ENCODE measurements at regions not wholly inside any gene's neighbourhood (a gene's known extent, or its start where the extent isn't known, plus 50 kb on each side); places are given as distances from the start of the nearest gene placed in this dataset.
"Not testable (repeated sequence)": the region's sequence is repeated elsewhere in the genome, so short reads cannot be mapped to it uniquely, and the experiment has no call there.

DNA sequence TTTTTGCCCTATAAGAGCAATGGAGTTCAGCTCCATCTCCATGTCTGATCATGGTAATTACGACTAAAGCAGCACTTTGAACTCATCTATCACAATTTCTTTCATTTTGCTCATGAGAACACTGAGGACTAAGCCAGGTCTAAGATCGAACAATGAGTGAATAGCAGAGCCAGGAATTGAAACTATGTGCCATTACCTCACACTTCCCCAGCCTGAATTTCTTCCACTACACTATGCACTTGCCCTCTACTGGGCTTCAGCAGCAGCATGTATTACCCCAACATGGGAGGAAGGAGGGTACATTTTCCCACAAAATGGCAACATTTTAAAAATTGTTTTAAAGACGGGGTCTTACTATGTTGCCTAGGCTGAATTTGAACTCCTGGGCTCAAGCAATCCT is 274.7 kb upstream of the FGF13 start:
- H3K27ac ChIP-seq (ENCODE audit: low read length): no peak overlapping the region
- H3K4me1 ChIP-seq (ENCODE audit: control insufficient read depth in 1 of 2, insufficient read depth in 2 of 2, low read length in 2 of 2): no peaks in the 10 kb centered on the region
- H3K9me3 ChIP-seq (ENCODE audit: control insufficient read depth in 1 of 2, low read length in 2 of 2): no peaks in the 10 kb centered on the region
- no peak overlapping the region for H3K4me3 ChIP-seq (ENCODE audit: low read depth in 1 of 2, low read length in 2 of 2)
- H3K36me3 ChIP-seq (ENCODE audit: control insufficient read depth in 1 of 2, insufficient read depth in 2 of 2, low read length in 2 of 2): no peaks in the 10 kb centered on the region
- H3K27me3 ChIP-seq (ENCODE audit: low read depth, low read length): no peaks in the 10 kb centered on the region

DNA sequence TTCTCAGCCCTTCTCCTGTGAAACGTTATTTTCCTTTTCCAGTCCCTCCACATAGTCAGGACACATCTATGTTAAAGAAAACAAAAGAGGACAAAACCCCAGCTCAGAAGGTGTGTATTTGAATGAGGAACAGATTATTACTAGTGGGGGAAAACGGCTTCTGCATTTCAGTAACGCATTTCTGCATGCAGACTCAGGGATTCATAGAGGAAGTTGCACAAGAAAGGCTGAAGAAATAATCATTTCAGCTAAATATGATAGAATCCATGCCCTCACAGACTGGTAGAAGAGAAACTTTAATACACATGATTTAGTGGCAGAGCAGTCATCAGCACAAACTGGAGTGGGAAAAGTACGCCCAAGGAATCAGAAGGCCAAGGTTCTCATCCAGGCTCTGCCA is 270.8 kb upstream of the FGF13 start:
- no peaks in the 10 kb centered on the region for H3K36me3 ChIP-seq (ENCODE audit: control insufficient read depth in 1 of 2, insufficient read depth in 2 of 2, low read length in 2 of 2)
- no peaks in the 10 kb centered on the region for H3K4me1 ChIP-seq (ENCODE audit: control insufficient read depth in 1 of 2, insufficient read depth in 2 of 2, low read length in 2 of 2)
- H3K9me3 ChIP-seq (ENCODE audit: control insufficient read depth in 1 of 2, low read length in 2 of 2): no peaks in the 10 kb centered on the region
- no peak overlapping the region for H3K27ac ChIP-seq (ENCODE audit: low read length)
- H3K27me3 ChIP-seq (ENCODE audit: low read depth, low read length): no peaks in the 10 kb centered on the region
- H3K4me3 ChIP-seq (ENCODE audit: low read depth in 1 of 2, low read length in 2 of 2): no peak overlapping the region

DNA sequence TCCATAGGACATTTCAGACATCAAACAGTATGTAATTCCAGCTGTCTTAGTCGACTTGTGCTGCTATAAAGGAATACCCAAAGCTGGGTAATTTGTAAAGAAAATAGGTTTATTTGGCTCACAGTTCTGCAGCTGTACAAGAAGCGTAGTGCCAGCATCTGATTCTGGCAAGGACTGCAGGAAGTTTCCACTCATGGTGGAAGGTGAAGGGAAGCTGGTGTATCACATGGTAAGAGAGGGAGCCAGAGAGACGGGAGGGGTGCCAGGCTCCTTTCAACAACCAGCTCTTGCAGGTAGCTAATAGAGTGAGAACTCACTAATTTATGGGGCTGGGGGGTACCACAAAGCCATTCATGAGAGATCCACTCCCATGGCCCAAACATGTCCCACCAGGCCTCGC is 253.0 kb upstream of the FGF13 start:
- no peak overlapping the region for H3K4me3 ChIP-seq (ENCODE audit: low read depth in 1 of 2, low read length in 2 of 2)
- H3K4me1 ChIP-seq (ENCODE audit: control insufficient read depth in 1 of 2, insufficient read depth in 2 of 2, low read length in 2 of 2): no peaks in the 10 kb centered on the region
- no peak overlapping the region for H3K27ac ChIP-seq (ENCODE audit: low read length)
- H3K36me3 ChIP-seq (ENCODE audit: control insufficient read depth in 1 of 2, insufficient read depth in 2 of 2, low read length in 2 of 2): no peaks in the 10 kb centered on the region
- no peaks in the 10 kb centered on the region for H3K9me3 ChIP-seq (ENCODE audit: control insufficient read depth in 1 of 2, low read length in 2 of 2)
- H3K27me3 ChIP-seq (ENCODE audit: low read depth, low read length): no peaks in the 10 kb centered on the region

DNA sequence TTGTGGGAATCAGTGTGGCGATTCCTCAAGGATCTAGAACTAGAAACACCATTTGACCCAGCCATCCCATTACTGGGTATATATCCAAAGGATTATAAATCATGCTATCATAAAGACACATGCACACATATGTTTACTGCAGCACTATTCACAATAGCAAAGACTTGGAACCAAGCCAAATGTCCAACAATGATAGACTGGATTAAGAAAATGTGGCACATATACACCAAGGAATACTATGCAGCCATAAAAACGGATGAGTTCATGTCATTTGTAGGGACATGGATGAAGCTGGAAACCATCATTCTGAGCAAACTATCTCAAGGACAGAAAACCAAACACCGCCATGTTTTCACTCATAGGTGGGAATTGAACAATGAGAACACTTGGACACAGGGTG is 250.9 kb upstream of the FGF13 start:
- H3K4me1 ChIP-seq (ENCODE audit: control insufficient read depth in 1 of 2, insufficient read depth in 2 of 2, low read length in 2 of 2); H3K9me3 ChIP-seq (ENCODE audit: control insufficient read depth in 1 of 2, low read length in 2 of 2): not testable (repeated sequence)

DNA sequence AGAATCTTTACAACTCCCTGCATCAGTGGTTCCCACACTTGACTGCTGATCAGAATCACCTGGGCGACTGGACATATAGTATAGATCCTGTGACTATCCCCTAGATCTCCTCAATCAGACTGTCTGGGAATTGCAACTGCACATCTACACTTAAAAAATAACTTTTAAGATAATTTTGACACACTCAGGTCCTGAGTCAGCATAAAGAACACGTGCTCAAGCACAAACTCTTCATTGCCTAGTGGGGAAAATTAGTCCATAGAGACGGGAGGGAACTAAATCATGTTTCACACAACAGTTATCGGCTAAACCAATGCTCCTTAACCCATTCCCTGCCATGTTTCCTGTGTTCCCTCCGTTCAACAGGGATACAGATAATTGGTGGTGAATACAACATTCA is 243.5 kb upstream of the FGF13 start:
- Histone ChIP-seq H3K4me1 (ENCODE audit: control insufficient read depth in 1 of 2, insufficient read depth in 2 of 2, low read length in 2 of 2) (no peaks in the 10 kb centered on the region), H3K9me3 (ENCODE audit: control insufficient read depth in 1 of 2, low read length in 2 of 2) (no peaks in the 10 kb centered on the region), H3K27me3 (ENCODE audit: low read depth, low read length) (no peaks in the 10 kb centered on the region), H3K27ac (ENCODE audit: low read length) (no peak overlapping the region), H3K36me3 (ENCODE audit: control insufficient read depth in 1 of 2, insufficient read depth in 2 of 2, low read length in 2 of 2) (no peaks in the 10 kb centered on the region), H3K4me3 (ENCODE audit: low read depth in 1 of 2, low read length in 2 of 2) (no peak overlapping the region)

More for the DNA sequence above, 250.9 kb upstream of the FGF13 start:
- not testable (repeated sequence) for H3K4me3 ChIP-seq (ENCODE audit: low read depth in 1 of 2, low read length in 2 of 2); H3K27me3 ChIP-seq (ENCODE audit: low read depth, low read length); H3K36me3 ChIP-seq (ENCODE audit: control insufficient read depth in 1 of 2, insufficient read depth in 2 of 2, low read length in 2 of 2); H3K27ac ChIP-seq (ENCODE audit: low read length)

DNA sequence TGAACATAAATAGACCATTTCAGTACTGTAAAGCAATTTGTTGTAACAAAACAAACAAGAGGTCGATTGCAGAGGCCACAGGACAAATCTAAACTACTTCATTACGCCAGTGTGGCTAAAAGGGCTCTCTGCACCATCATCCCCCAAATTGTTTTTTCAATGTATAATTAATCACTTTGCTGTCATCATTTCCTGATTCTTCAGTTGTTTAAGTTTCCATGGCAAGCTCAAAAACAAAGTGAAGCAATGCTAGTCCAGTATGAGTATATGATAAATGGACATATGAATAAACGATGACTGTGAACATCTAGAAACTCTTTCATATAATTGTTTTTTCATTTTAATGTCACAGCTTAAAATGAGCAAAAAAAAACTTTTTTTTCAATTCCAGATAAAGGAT is 235.4 kb upstream of the FGF13 start:
- Histone ChIP-seq H3K9me3 (ENCODE audit: control insufficient read depth in 1 of 2, low read length in 2 of 2) (no peaks in the 10 kb centered on the region), H3K27ac (ENCODE audit: low read length) (no peak overlapping the region), H3K4me3 (ENCODE audit: low read depth in 1 of 2, low read length in 2 of 2) (no peak overlapping the region), H3K4me1 (ENCODE audit: control insufficient read depth in 1 of 2, insufficient read depth in 2 of 2, low read length in 2 of 2) (no peaks in the 10 kb centered on the region), H3K36me3 (ENCODE audit: control insufficient read depth in 1 of 2, insufficient read depth in 2 of 2, low read length in 2 of 2) (no peaks in the 10 kb centered on the region), H3K27me3 (ENCODE audit: low read depth, low read length) (no peaks in the 10 kb centered on the region)

DNA sequence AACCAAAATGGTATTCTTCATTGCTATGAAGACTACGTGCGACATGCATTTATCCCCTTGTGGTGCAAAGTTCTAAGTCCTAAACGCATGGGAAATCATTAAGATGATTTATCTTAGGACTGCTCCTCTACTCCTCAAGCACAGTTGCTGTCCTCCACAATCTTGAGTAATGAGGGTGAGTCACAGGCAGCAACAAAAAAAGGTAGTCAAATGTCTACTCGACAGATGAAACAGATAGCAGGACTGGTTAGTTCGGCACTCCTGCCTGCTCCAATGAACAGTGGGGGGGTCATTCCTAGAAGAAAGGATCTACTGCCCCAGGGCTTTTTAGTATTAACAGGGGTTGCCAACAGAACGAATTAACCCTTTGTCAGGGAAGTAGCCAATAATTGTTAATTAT is 233.7 kb upstream of the FGF13 start:
- H3K36me3 ChIP-seq (ENCODE audit: control insufficient read depth in 1 of 2, insufficient read depth in 2 of 2, low read length in 2 of 2): no peaks in the 10 kb centered on the region
- H3K27ac ChIP-seq (ENCODE audit: low read length): no peak overlapping the region
- no peak overlapping the region for H3K4me3 ChIP-seq (ENCODE audit: low read depth in 1 of 2, low read length in 2 of 2)
- no peaks in the 10 kb centered on the region for H3K4me1 ChIP-seq (ENCODE audit: control insufficient read depth in 1 of 2, insufficient read depth in 2 of 2, low read length in 2 of 2)
- H3K27me3 ChIP-seq (ENCODE audit: low read depth, low read length): no peaks in the 10 kb centered on the region
- H3K9me3 ChIP-seq (ENCODE audit: control insufficient read depth in 1 of 2, low read length in 2 of 2): no peaks in the 10 kb centered on the region

DNA sequence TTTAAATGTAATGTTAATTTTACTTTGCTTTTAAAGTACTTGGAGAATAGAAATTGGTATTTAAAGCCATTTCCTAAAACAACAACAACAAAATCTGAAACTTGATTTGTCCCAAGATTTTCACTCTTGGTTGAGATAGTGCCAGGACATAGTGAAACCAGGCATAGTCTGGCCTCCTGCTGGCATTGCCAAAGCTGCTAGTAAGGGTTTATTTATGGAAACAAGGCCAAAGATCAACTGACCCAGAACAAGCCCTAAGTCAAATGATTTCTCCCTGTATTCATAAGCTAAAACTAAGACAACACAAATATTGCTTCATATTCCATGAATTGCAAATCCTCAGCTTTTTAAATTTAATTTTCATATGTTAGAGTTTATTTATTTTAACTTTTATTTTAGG is 227.5 kb upstream of the FGF13 start:
- no peaks in the 10 kb centered on the region for H3K36me3 ChIP-seq (ENCODE audit: control insufficient read depth in 1 of 2, insufficient read depth in 2 of 2, low read length in 2 of 2)
- H3K4me3 ChIP-seq (ENCODE audit: low read depth in 1 of 2, low read length in 2 of 2): no peak overlapping the region
- no peak overlapping the region for H3K27ac ChIP-seq (ENCODE audit: low read length)
- H3K27me3 ChIP-seq (ENCODE audit: low read depth, low read length): no peaks in the 10 kb centered on the region
- no peaks in the 10 kb centered on the region for H3K9me3 ChIP-seq (ENCODE audit: control insufficient read depth in 1 of 2, low read length in 2 of 2)
- H3K4me1 ChIP-seq (ENCODE audit: control insufficient read depth in 1 of 2, insufficient read depth in 2 of 2, low read length in 2 of 2): no peaks in the 10 kb centered on the region

DNA sequence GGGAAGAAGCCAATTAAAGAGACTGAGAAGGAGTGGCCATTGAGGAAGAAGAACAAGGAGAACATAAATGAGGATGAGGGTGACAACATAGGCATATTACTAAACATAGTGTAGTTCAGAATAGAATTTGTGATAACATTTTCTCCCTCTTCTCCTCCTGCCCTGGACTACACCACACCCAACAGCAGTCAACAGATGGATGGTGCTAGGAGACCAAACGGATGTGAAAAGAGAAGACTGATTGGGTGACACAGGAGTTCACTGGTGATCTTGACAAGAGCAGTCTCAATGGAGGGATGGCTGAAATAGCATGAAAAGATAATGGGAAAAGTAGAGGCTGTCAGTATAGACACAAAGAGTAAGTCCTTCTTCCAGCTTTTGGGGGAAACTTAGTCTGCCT is 226.5 kb upstream of the FGF13 start:
- H3K4me3 ChIP-seq (ENCODE audit: low read depth in 1 of 2, low read length in 2 of 2): no peak overlapping the region
- H3K27ac ChIP-seq (ENCODE audit: low read length): no peak overlapping the region
- H3K27me3 ChIP-seq (ENCODE audit: low read depth, low read length): no peaks in the 10 kb centered on the region
- H3K4me1 ChIP-seq (ENCODE audit: control insufficient read depth in 1 of 2, insufficient read depth in 2 of 2, low read length in 2 of 2): no peaks in the 10 kb centered on the region
- no peaks in the 10 kb centered on the region for H3K9me3 ChIP-seq (ENCODE audit: control insufficient read depth in 1 of 2, low read length in 2 of 2)
- H3K36me3 ChIP-seq (ENCODE audit: control insufficient read depth in 1 of 2, insufficient read depth in 2 of 2, low read length in 2 of 2): no peaks in the 10 kb centered on the region

DNA sequence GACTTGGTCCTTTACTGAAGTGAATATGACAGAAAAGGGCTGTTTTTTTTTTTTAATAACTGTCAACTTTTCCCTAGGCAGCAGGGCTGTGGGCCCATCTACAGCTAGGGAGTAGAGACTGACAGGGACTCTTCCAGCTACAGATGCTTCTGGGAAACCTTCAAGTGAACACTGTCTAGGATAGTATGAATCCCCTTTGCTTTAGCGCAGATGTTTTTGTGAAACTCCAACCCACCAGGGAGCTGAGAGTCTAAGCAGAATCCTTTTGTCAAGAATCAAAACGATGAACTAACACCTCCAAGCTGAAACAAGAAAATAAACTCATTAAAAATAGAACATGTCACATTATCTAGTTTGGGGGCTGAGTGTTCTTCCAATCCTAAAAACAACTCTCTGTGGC is 219.7 kb upstream of the FGF13 start:
- Histone ChIP-seq H3K27me3 (ENCODE audit: low read depth, low read length) (no peaks in the 10 kb centered on the region), H3K36me3 (ENCODE audit: control insufficient read depth in 1 of 2, insufficient read depth in 2 of 2, low read length in 2 of 2) (no peaks in the 10 kb centered on the region), H3K4me3 (ENCODE audit: low read depth in 1 of 2, low read length in 2 of 2) (no peak overlapping the region), H3K4me1 (ENCODE audit: control insufficient read depth in 1 of 2, insufficient read depth in 2 of 2, low read length in 2 of 2) (no peaks in the 10 kb centered on the region), H3K9me3 (ENCODE audit: control insufficient read depth in 1 of 2, low read length in 2 of 2) (no peaks in the 10 kb centered on the region), H3K27ac (ENCODE audit: low read length) (no peak overlapping the region)

DNA sequence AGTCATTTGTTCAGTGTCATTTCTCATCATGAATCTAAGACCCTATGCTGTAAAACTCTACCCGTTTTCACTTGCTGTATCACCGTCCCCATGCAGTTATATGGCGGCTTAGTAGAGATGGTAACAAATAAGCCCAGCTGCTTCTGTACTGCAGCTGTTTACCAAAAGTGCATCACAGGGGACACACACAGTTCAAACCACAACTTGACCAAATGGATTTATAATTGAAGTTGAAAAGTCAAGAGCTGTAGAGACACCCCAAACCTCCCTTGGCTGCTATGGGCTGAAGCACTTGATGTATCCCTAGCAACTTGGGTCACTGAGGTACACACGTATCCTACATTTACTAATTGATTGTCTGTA is 219.0 kb upstream of the FGF13 start:
- H3K4me3 ChIP-seq (ENCODE audit: low read depth in 1 of 2, low read length in 2 of 2): no peak overlapping the region
- no peak overlapping the region for H3K27ac ChIP-seq (ENCODE audit: low read length)
- no peaks in the 10 kb centered on the region for H3K27me3 ChIP-seq (ENCODE audit: low read depth, low read length)
- no peaks in the 10 kb centered on the region for H3K9me3 ChIP-seq (ENCODE audit: control insufficient read depth in 1 of 2, low read length in 2 of 2)
- no peaks in the 10 kb centered on the region for H3K4me1 ChIP-seq (ENCODE audit: control insufficient read depth in 1 of 2, insufficient read depth in 2 of 2, low read length in 2 of 2)
- H3K36me3 ChIP-seq (ENCODE audit: control insufficient read depth in 1 of 2, insufficient read depth in 2 of 2, low read length in 2 of 2): no peaks in the 10 kb centered on the region

DNA sequence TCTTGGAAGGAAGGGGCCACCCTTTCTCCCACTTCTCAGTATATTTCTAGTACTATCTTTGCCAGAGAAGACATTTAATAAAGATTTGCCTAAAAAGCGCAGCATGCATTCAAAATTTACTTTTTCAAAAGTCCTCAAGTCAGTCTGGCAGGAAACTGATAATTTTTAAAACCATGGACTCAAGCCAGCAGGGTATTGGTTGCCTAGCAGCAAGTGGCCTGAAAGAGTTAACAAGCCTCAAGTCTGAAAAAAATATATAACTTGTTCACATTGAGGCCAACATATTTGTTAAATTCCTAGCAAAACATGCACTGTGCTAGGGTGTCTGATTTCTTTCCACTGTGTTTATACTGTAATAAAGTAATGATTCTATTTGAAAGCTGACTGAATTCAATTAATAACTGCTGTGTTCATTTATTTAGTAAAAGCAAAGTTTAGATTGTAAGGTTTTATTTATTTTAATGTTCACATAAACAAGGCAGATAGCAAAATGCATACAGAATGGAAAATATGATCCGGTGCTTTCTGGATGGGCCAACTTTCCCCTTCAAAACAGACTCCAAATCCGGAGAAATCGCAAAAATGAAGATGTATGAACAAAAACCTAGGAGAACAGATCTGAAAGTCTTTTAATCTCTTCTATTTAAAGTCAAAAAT is 218.5 kb upstream of the FGF13 start:
- Histone ChIP-seq H3K9me3 (ENCODE audit: control insufficient read depth in 1 of 2, low read length in 2 of 2) (no peaks in the 10 kb centered on the region), H3K27me3 (ENCODE audit: low read depth, low read length) (no peaks in the 10 kb centered on the region), H3K36me3 (ENCODE audit: control insufficient read depth in 1 of 2, insufficient read depth in 2 of 2, low read length in 2 of 2) (no peaks in the 10 kb centered on the region), H3K4me1 (ENCODE audit: control insufficient read depth in 1 of 2, insufficient read depth in 2 of 2, low read length in 2 of 2) (no peaks in the 10 kb centered on the region), H3K4me3 (ENCODE audit: low read depth in 1 of 2, low read length in 2 of 2) (no peak overlapping the region), H3K27ac (ENCODE audit: low read length) (no peak overlapping the region)
